ENCODE measurements at regions not wholly inside any gene's neighbourhood (a gene's known extent, or its start where the extent isn't known, plus 50 kb on each side); places are given as distances from the start of the nearest gene placed in this dataset.

DNA sequence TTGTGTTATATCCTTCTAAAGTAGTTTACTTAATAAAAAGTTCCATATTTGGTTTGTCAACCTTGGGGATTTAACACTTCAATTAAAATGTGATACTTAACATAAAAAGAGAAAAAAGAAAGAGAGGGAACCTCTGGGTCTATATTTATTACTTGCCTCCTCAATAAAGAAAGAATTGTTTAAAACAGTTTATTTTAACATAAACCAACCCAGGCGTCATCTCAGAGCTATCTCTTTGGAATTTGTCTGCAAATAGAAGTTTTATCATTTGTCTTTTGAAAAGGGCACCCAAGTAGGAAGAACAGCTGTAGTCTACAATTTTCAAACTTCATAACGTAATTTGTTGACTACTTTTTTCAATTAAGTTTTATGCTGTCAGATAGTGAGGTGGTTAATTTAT is 364.1 kb downstream of the KCNJ2 start:
- H3K4me1 ChIP-seq, result no peaks in the 10 kb centered on the region
- no peaks in the 10 kb centered on the region for H3K9me3 ChIP-seq
- no peak for DNase-seq (ENCODE audit: extremely low spot score in 2 of 2)
- no peak overlapping the region for H3K27ac ChIP-seq
- no peaks in the 10 kb centered on the region for H3K36me3 ChIP-seq
- intact Hi-C loops (cut with DNase I), result no loop called here
- no peaks in the 10 kb centered on the region for H3K27me3 ChIP-seq
- H3K4me3 ChIP-seq, result no peak overlapping the region
- TF ChIP-seq POLR2AphosphoS5 (IDR thresholded peaks at IDR 0.05; ENCODE audit: insufficient read depth in 1 of 2, low read depth in 1 of 2), result no peak
- no peak for TF ChIP-seq POLR2A (IDR thresholded peaks at IDR 0.05)
- no peak for TF ChIP-seq CTCF (IDR thresholded peaks at IDR 0.05)

- H3K4me1 ChIP-seq, result no peaks in the 10 kb centered on the region
- no peak for TF ChIP-seq POLR2AphosphoS5 (IDR thresholded peaks at IDR 0.05; ENCODE audit: insufficient read depth in 1 of 2, low read depth in 1 of 2)
- no peak for TF ChIP-seq CTCF (IDR thresholded peaks at IDR 0.05)
- no peak for TF ChIP-seq POLR2A (IDR thresholded peaks at IDR 0.05)
- no peaks in the 10 kb centered on the region for H3K9me3 ChIP-seq
- no peaks in the 10 kb centered on the region for H3K36me3 ChIP-seq
- DNase-seq (ENCODE audit: extremely low spot score in 2 of 2), result no peak
- no peaks in the 10 kb centered on the region for H3K27me3 ChIP-seq
- no peak overlapping the region for H3K27ac ChIP-seq
- no peak overlapping the region for H3K4me3 ChIP-seq
- intact Hi-C loops (cut with DNase I), result no loop called here
Observed at GRCh38 chr17:70535986-70536385, 366.7 kb downstream of the KCNJ2 start.

DNA sequence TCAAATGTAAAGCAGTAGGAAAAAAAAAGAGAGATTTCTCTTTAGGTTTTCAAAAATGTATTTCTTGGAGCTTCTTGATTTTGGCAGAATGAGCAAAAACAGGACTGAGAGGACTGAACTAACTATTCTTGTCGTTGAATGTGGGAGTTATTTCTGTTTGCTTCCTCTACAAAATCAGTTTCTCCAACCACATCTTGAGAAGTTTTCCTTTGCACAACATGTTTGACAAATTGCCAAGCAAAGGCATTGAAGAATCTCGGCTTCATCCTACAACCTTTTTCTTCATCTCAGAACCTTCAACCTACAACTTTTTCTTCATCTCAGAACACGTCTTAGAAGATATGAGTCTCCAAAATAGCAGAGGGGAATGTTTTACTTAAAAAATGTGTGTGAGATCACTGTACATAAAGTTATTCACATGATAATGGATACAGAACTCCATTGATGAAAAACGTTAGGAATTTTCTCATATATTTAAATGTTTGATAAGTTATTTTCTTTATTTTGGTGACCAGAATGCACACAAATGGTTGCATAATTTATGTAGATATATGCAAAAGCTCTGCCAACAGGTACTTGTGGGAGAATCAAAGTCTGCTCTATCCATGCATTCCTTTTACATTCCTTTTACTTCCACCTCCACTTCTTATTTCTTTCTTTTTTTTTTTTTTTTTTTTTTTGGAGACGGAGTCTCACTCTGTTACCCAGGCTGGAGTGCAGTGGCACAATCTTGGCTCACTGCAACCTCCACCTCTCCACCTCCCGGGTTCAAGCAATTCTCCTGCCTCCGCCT is 370.0 kb downstream of the KCNJ2 start:
- H3K4me1 ChIP-seq, result no peaks in the 10 kb centered on the region
- TF ChIP-seq CTCF (IDR thresholded peaks at IDR 0.05), result no peak
- TF ChIP-seq POLR2AphosphoS5 (IDR thresholded peaks at IDR 0.05; ENCODE audit: insufficient read depth in 1 of 2, low read depth in 1 of 2), result no peak
- no peak for TF ChIP-seq POLR2A (IDR thresholded peaks at IDR 0.05)
- H3K4me3 ChIP-seq, result no peak overlapping the region
- no peaks in the 10 kb centered on the region for H3K9me3 ChIP-seq
- no peak for DNase-seq (ENCODE audit: extremely low spot score in 2 of 2)
- intact Hi-C loops (cut with DNase I), result no loop called here
- H3K27ac ChIP-seq, result no peak overlapping the region
- no peaks in the 10 kb centered on the region for H3K27me3 ChIP-seq
- H3K36me3 ChIP-seq, result no peaks in the 10 kb centered on the region

GRCh38 chr17:70542876-70543275 is 373.5 kb downstream of the KCNJ2 start:
- no peaks in the 10 kb centered on the region for H3K36me3 ChIP-seq
- H3K4me1 ChIP-seq, result no peaks in the 10 kb centered on the region
- H3K27me3 ChIP-seq, result no peaks in the 10 kb centered on the region
- no peaks in the 10 kb centered on the region for H3K9me3 ChIP-seq
- no peak overlapping the region for H3K4me3 ChIP-seq
- DNase-seq (ENCODE audit: extremely low spot score in 2 of 2), result no peak
- intact Hi-C loops (cut with DNase I), result no loop called here
- TF ChIP-seq POLR2A (IDR thresholded peaks at IDR 0.05) (no peak), CTCF (IDR thresholded peaks at IDR 0.05) (no peak), POLR2AphosphoS5 (IDR thresholded peaks at IDR 0.05; ENCODE audit: insufficient read depth in 1 of 2, low read depth in 1 of 2) (no peak)
- no peak overlapping the region for H3K27ac ChIP-seq

DNA sequence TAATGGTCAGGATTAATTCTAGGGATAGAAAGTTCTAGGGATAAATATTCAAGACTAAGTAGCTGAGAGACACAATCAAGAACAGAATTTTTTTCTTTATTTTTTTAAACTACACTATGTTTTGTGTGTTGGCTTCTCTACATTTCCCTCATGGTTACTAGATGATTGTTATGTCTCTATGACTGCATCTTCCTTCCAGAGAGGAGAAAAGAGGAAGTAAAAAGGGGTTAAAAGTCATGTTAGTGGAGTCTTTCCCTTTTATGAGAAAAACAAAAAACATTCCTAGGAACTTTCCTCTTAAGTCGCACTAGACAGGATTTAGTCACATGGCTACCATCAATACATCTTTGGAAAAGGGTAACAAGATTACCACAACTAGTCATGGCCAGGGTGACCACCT is 375.0 kb downstream of the KCNJ2 start:
- Histone ChIP-seq H3K4me1 (no peaks in the 10 kb centered on the region), H3K27me3 (no peaks in the 10 kb centered on the region), H3K27ac (no peak overlapping the region), H3K4me3 (no peak overlapping the region), H3K9me3 (no peaks in the 10 kb centered on the region), H3K36me3 (no peaks in the 10 kb centered on the region)
- DNase-seq (ENCODE audit: extremely low spot score in 2 of 2), result no peak
- intact Hi-C loops (cut with DNase I), result no loop called here
- TF ChIP-seq POLR2AphosphoS5 (IDR thresholded peaks at IDR 0.05; ENCODE audit: insufficient read depth in 1 of 2, low read depth in 1 of 2) (no peak), CTCF (IDR thresholded peaks at IDR 0.05) (no peak), POLR2A (IDR thresholded peaks at IDR 0.05) (no peak)

Measured in vagina (tissue), 2 donors.